Spleen (tissue), 7 donors: ENCODE measurements at regions not wholly inside any gene's neighbourhood (a gene's known extent, or its start where the extent isn't known, plus 50 kb on each side); places are given as distances from the start of the nearest gene placed in this dataset.

Source experiments
- POLR2A ChIP-seq, 3 donors: fragments of 450-650 bp; IDR thresholded peaks; one replicate each; pipeline ENCODE4 v1.5.1; 2017; ENCODE audit warnings: antibody characterized with exemption in 3 of 3, mild to moderate bottlenecking in 1 of 3
- POLR2AphosphoS5 ChIP-seq, 3 donors: sonication (generic); formaldehyde crosslinking; IDR thresholded peaks; one replicate each; pipeline ENCODE4 v1.5.1; 2017; ENCODE audit warnings: antibody characterized with exemption in 3 of 3
- TF ChIP-seq, protein P1 (sequence below), 11 experiments: fragments of 200-600 bp in 7 of 11; fragments of 450-650 bp in 4 of 11; sonication (generic) in 4 of 11; IDR thresholded peaks in 8 of 11; conservative IDR thresholded peaks in 3 of 11; 1 replicate in 7 of 11; 2 replicates in 4 of 11; pipeline versions ENCODE4 v1.4.0 to v1.8.0; 2016 to 2021; ENCODE audit warnings: antibody characterized with exemption in 11 of 11, inconsistent platforms in 4 of 11, mild to moderate bottlenecking in 1 of 11
- donor health status: DM: no; HTN: no; CAD: no; lungs with moderate emphysema.
- donor health status: DM: no; HTN: no; CAD: no.
- donor health status: DM: no; HTN: no; CAD: no.

GRCh38 chr20:51315390-51315789, 227.1 kb downstream of the NFATC2 start:
- TF ChIP-seq, protein P1, sequence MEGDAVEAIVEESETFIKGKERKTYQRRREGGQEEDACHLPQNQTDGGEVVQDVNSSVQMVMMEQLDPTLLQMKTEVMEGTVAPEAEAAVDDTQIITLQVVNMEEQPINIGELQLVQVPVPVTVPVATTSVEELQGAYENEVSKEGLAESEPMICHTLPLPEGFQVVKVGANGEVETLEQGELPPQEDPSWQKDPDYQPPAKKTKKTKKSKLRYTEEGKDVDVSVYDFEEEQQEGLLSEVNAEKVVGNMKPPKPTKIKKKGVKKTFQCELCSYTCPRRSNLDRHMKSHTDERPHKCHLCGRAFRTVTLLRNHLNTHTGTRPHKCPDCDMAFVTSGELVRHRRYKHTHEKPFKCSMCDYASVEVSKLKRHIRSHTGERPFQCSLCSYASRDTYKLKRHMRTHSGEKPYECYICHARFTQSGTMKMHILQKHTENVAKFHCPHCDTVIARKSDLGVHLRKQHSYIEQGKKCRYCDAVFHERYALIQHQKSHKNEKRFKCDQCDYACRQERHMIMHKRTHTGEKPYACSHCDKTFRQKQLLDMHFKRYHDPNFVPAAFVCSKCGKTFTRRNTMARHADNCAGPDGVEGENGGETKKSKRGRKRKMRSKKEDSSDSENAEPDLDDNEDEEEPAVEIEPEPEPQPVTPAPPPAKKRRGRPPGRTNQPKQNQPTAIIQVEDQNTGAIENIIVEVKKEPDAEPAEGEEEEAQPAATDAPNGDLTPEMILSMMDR (IDR thresholded peaks at IDR 0.05 in 8 of 11, conservative IDR thresholded peaks at IDR 0.05 in 3 of 11), result no peak
- TF ChIP-seq POLR2A (IDR thresholded peaks at IDR 0.05) (no peak), POLR2AphosphoS5 (IDR thresholded peaks at IDR 0.05) (no peak)
